ENCODE measurements at regions not wholly inside any gene's neighbourhood (a gene's known extent, or its start where the extent isn't known, plus 50 kb on each side); places are given as distances from the start of the nearest gene placed in this dataset.

- TF ChIP-seq, protein P1, sequence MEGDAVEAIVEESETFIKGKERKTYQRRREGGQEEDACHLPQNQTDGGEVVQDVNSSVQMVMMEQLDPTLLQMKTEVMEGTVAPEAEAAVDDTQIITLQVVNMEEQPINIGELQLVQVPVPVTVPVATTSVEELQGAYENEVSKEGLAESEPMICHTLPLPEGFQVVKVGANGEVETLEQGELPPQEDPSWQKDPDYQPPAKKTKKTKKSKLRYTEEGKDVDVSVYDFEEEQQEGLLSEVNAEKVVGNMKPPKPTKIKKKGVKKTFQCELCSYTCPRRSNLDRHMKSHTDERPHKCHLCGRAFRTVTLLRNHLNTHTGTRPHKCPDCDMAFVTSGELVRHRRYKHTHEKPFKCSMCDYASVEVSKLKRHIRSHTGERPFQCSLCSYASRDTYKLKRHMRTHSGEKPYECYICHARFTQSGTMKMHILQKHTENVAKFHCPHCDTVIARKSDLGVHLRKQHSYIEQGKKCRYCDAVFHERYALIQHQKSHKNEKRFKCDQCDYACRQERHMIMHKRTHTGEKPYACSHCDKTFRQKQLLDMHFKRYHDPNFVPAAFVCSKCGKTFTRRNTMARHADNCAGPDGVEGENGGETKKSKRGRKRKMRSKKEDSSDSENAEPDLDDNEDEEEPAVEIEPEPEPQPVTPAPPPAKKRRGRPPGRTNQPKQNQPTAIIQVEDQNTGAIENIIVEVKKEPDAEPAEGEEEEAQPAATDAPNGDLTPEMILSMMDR (conservative IDR thresholded peaks at IDR 0.05; ENCODE audit: low read depth, low read length) = no peak
- TF ChIP-seq EZH2 (IDR thresholded peaks at IDR 0.05; ENCODE audit: borderline replicate concordance, low read depth, low read length, poor library complexity, severe bottlenecking) = no peak
- no peaks in the 10 kb centered on the region for H3K9me3 ChIP-seq (ENCODE audit: low read depth, low read length, poor library complexity, severe bottlenecking)
- DNase-seq (ENCODE audit: low spot score) = no peak
- H3K4me1 ChIP-seq (ENCODE audit: insufficient read depth, low read length, poor library complexity, severe bottlenecking) = no peaks in the 10 kb centered on the region
- ChIA-PET POLR2A (ENCODE audit: low non-redundant PET) (no interaction called here), CTCF (no interaction called here)
- BruUV-seq (replicated peaks) = no TSS peak
- H3K27ac ChIP-seq (ENCODE audit: low read depth, low read length, poor library complexity, severe bottlenecking) = no peak overlapping the region
- no peaks in the 10 kb centered on the region for H3K27me3 ChIP-seq (replicated peaks; ENCODE audit: insufficient read depth, low read depth, low read length, poor library complexity)
- intact Hi-C loops (cut with micrococcal nuclease; ENCODE audit: unreplicated experiment) = no loop called here
- no peak overlapping the region for H3K4me3 ChIP-seq (ENCODE audit: low read depth, low read length, poor library complexity, severe bottlenecking)
- H3K36me3 ChIP-seq (ENCODE audit: insufficient read depth, low read length, poor library complexity, severe bottlenecking) = no peaks in the 10 kb centered on the region
Measured at GRCh38 chr4:100130964-100131363, 59.3 kb downstream of the DDIT4L start.

- no peaks in the 10 kb centered on the region for H3K36me3 ChIP-seq (ENCODE audit: insufficient read depth, low read length, poor library complexity, severe bottlenecking)
- no peaks in the 10 kb centered on the region for H3K4me1 ChIP-seq (ENCODE audit: insufficient read depth, low read length, poor library complexity, severe bottlenecking)
- no TSS peak for BruUV-seq (replicated peaks)
- no peaks in the 10 kb centered on the region for H3K9me3 ChIP-seq (ENCODE audit: low read depth, low read length, poor library complexity, severe bottlenecking)
- H3K27me3 ChIP-seq (replicated peaks; ENCODE audit: insufficient read depth, low read depth, low read length, poor library complexity) = no peaks in the 10 kb centered on the region
- ChIA-PET POLR2A (ENCODE audit: low non-redundant PET) (no interaction called here), CTCF (no interaction called here)
- DNase-seq (ENCODE audit: low spot score) = no peak
- intact Hi-C loops (cut with micrococcal nuclease; ENCODE audit: unreplicated experiment) = no loop called here
- H3K27ac ChIP-seq (ENCODE audit: low read depth, low read length, poor library complexity, severe bottlenecking) = no peak overlapping the region
- TF ChIP-seq, protein P1 (conservative IDR thresholded peaks at IDR 0.05; ENCODE audit: low read depth, low read length) = no peak
- TF ChIP-seq EZH2 (IDR thresholded peaks at IDR 0.05; ENCODE audit: borderline replicate concordance, low read depth, low read length, poor library complexity, severe bottlenecking) = no peak
- no peak overlapping the region for H3K4me3 ChIP-seq (ENCODE audit: low read depth, low read length, poor library complexity, severe bottlenecking)
Measured at GRCh38 chr4:100130491-100130890, 59.8 kb downstream of the DDIT4L start.

DNA sequence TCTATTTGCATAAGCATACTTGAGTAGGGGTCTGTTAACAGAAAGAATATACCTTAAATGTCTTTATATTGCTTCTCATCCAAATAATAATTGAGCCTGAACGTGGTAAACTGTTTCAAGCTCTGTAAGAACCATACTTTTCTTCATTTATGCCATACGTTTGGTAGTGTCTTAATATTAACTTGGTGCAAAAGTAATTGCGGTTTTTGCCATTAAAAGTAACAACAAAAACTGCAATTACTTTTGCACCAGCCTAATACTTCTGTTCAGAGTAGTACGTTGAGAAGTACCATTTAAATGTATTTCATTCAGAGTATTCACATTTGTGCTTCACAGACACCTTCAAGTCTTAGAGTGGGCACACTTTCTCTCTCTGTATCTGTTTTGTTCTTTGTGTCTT is 60.5 kb downstream of the DDIT4L start:
- intact Hi-C loops (cut with micrococcal nuclease; ENCODE audit: unreplicated experiment) = no loop called here

More for the DNA sequence above, 60.5 kb downstream of the DDIT4L start:
- Histone ChIP-seq H3K4me3 (ENCODE audit: low read depth, low read length, poor library complexity, severe bottlenecking) (no peak overlapping the region), H3K36me3 (ENCODE audit: insufficient read depth, low read length, poor library complexity, severe bottlenecking) (no peaks in the 10 kb centered on the region), H3K9me3 (ENCODE audit: low read depth, low read length, poor library complexity, severe bottlenecking) (no peaks in the 10 kb centered on the region), H3K27ac (ENCODE audit: low read depth, low read length, poor library complexity, severe bottlenecking) (no peak overlapping the region), H3K27me3 (replicated peaks; ENCODE audit: insufficient read depth, low read depth, low read length, poor library complexity) (no peaks in the 10 kb centered on the region), H3K4me1 (ENCODE audit: insufficient read depth, low read length, poor library complexity, severe bottlenecking) (no peaks in the 10 kb centered on the region)
- DNase-seq (ENCODE audit: low spot score) = no peak
- ChIA-PET CTCF (no interaction called here), POLR2A (ENCODE audit: low non-redundant PET) (no interaction called here)
- TF ChIP-seq, protein P1 (conservative IDR thresholded peaks at IDR 0.05; ENCODE audit: low read depth, low read length) = no peak
- no peak for TF ChIP-seq EZH2 (IDR thresholded peaks at IDR 0.05; ENCODE audit: borderline replicate concordance, low read depth, low read length, poor library complexity, severe bottlenecking)
- no TSS peak for BruUV-seq (replicated peaks)

Measured in A673 (cell line).